NCI-H345 treated with DMSO at 0.1 percent for 48 hours (cell line): ENCODE measurements at regions not wholly inside any gene's neighbourhood (a gene's known extent, or its start where the extent isn't known, plus 50 kb on each side); places are given as distances from the start of the nearest gene placed in this dataset.

Experiments
- DNase-seq: peaks from one replicate; lab custom pipeline; 2025; ENCODE audit not compliant: unreplicated experiment; lab: John Stamatoyannopoulos, UW

- no peak for DNase-seq
Observed at GRCh38 chr6:131382631-131383030, 190.4 kb upstream of the ARG1 start.

GRCh38 chr6:131383421-131384411 lies 189.3 kb upstream of the ARG1 start:
- DNase-seq, result no peak

- no peak for DNase-seq
Observed at GRCh38 chr6:131387562-131388447, 185.2 kb upstream of the ARG1 start.

GRCh38 chr6:131390322-131390721 lies 182.7 kb upstream of the ARG1 start:
- DNase-seq, result no peak

- no peak for DNase-seq
Observed at GRCh38 chr6:131391116-131391515, 181.9 kb upstream of the ARG1 start.

- no peak for DNase-seq
Observed at GRCh38 chr6:131393433-131393832, 179.6 kb upstream of the ARG1 start.

- no peak for DNase-seq
Observed at GRCh38 chr6:131394768-131395432, 178.1 kb upstream of the ARG1 start.

GRCh38 chr6:131398176-131398575 lies 174.8 kb upstream of the ARG1 start:
- no peak for DNase-seq

- no peak for DNase-seq
Observed at GRCh38 chr6:131399433-131399832, 173.6 kb upstream of the ARG1 start.

- DNase-seq, result no peak
Observed at GRCh38 chr6:131400054-131400778, 172.8 kb upstream of the ARG1 start.

- no peak for DNase-seq
Observed at GRCh38 chr6:131400779-131401496, 172.1 kb upstream of the ARG1 start.

- DNase-seq, result no peak
Observed at GRCh38 chr6:131408811-131409210, 164.2 kb upstream of the ARG1 start.

- DNase-seq, result no peak
Observed at GRCh38 chr6:131410785-131411184, 162.2 kb upstream of the ARG1 start.

GRCh38 chr6:131412960-131413830 lies 159.8 kb upstream of the ARG1 start:
- DNase-seq, result no peak

GRCh38 chr6:131413831-131414191 lies 159.2 kb upstream of the ARG1 start:
- DNase-seq, result no peak

GRCh38 chr6:131414956-131415355 lies 158.1 kb upstream of the ARG1 start:
- no peak for DNase-seq

- no peak for DNase-seq
Observed at GRCh38 chr6:131418441-131418840, 154.6 kb upstream of the ARG1 start.

- no peak for DNase-seq
Observed at GRCh38 chr6:131419702-131420101, 153.3 kb upstream of the ARG1 start.

- DNase-seq, result no peak
Observed at GRCh38 chr6:131424016-131424415, 149.0 kb upstream of the ARG1 start.
